Cerebellar cortex (tissue), 1 donor: ENCODE measurements at regions not wholly inside any gene's neighbourhood (a gene's known extent, or its start where the extent isn't known, plus 50 kb on each side); places are given as distances from the start of the nearest gene placed in this dataset.
A peak's percentile ranks its signal among the peaks of the same experiment; 100 is the strongest.

Source experiments
- DNase-seq: peaks from one replicate; pipeline ENCODE4 v3.0.0-alpha.2; 2015; ENCODE audit warnings: low spot score

DNA sequence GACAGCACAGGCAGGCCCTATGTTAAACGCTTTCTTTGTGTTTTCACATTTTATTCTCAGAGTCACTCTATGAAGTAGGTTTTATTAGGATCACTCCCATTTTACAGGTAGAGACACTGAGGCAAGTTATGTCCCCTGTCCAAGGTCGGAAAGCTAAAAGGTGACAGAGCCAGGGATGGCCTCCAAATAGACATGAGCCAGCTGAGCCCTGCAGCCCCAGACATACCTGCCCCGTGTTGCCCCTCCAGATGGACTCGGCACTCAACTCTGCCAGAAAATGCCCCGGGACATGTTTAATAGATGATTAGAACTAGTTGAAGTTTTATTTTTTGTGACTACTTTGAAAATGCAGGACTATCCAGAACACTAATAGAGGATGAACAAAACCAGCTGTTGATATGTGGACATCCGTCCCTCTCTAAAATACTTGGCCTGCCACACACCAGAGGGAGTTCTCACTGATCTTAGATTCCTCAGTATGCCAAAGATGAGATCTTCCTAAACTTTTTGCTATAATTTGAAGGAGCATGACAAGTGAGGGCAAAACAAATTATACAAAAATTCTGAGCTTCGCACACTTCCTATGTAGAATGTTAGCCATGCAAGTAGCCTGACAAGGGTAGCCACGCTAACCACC, 258.6 kb upstream of the ADAMTS16 start:
- DNase-seq: no peak

DNA sequence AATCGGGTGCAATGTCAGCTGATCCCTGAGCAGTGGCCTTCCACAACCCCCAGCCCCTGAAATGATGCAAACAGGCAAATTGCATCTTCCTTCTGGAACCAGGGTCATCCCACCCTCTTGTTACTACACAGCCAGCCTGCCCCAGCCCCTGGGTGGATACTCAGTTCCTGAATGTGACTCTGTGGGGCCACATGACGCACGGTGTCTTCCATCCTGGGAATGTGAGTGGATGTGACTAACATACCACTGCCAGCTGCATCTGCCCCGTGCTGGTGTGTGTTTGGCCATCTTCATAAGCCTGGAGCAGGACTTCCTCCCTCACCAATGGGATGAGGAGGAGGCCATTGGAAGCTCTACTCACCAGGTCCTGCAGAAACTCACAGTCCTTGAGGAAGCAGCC, 257.9 kb upstream of the ADAMTS16 start:
- DNase-seq: no peak

GRCh38 chr5:4883360-4883759, 256.8 kb upstream of the ADAMTS16 start:
- no peak for DNase-seq

DNA sequence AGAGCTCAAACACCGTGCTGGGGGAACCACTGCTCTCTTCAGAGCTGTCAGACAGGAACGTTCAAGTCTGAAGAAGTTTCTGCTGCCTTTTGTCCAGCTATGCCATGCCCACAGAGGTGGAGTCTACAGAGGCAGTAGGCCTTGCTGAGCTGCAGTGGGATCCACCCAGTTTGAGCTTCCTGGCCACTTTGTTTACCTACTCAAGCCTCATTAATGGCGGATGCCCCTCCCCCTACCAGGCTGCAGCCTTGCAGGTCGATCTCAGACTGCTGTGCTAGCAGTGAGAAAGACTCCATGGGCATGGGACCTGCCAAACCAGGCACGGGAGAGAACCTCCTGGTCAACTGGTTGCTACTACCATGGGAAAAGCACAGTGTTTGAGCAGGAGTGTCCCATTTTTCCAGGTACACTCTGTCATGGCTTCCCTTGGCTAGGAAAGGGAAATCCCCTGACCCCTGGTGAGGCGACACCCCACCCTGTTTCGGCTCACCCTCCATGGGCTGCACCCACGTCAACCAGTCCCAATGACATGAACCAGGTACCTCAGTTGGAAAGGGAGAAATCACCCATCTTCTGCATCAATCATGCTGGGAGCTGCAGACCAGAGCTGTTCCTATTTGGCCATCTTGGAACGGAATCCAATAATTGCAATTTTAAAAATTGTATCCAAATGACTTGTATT, 246.9 kb upstream of the ADAMTS16 start:
- DNase-seq: no peak

- DNase-seq: no peak
These were observed 243.8 kb upstream of the ADAMTS16 start for GRCh38 chr5:4896328-4896727.

- peak; percentile 69 for DNase-seq
These were observed 238.8 kb upstream of the ADAMTS16 start for GRCh38 chr5:4901305-4901811.

DNA sequence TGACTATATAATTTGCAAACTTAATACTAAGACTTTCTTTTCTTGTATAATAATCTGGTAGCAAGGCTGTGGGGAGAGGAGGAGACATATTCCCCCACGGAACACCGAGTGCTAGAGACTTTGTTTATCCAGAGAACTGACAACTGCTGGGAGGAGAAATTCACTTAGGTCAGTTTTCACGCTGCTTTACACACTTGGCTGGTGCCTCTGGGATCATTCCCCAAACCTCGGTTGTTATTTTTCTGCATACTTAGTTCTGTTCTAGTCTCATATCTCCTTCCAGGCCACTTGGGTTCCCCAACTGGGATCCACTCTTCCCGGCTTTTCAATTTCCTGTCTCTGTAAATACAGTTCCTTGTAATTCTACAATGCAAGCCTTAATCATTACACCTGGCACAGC, 238.2 kb upstream of the ADAMTS16 start:
- DNase-seq: no peak

DNA sequence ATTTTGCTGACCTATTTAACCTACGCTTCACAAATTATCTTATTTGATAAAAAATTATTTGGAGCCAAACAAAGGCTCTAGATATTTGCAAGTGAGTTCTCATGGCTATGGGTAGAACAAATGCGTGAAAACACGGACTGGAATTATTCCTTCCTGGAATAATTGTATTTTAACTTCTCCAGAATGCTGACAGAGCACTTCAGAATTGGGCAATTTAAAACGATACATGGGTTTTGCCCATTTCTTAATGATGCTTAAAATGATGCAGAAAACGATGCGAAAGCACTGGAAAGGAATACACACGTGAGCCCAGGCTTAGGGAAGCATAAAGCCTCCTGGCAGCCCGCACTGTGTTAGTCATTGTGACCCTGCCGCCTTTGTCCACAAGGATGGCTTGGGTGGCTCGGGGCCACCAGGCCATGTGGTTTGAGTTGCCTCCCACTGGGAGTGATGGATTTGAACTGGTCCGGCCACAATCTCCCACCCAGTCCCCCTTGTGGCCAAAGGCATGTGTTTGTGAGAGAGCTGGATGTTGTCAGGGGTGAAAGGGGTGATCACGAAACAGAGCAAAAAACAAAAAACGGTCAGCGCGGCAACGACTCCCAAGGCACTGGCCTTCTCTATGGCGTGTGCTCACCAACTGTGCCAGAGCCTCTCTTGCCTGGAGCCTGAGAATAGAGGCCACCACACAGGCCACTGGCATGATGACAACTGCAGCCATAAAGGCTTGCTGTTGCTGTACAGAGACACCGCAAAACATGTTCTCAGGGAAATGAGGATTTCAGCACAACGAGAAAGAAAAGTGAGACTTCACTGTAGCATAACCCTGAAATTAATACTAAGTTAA, 234.2 kb upstream of the ADAMTS16 start:
- DNase-seq: peak; percentile 92

- DNase-seq: peak; percentile 93
These were observed 233.3 kb upstream of the ADAMTS16 start for GRCh38 chr5:4906786-4907185.

GRCh38 chr5:4907571-4907970, 232.6 kb upstream of the ADAMTS16 start:
- DNase-seq: peak; percentile 67

DNA sequence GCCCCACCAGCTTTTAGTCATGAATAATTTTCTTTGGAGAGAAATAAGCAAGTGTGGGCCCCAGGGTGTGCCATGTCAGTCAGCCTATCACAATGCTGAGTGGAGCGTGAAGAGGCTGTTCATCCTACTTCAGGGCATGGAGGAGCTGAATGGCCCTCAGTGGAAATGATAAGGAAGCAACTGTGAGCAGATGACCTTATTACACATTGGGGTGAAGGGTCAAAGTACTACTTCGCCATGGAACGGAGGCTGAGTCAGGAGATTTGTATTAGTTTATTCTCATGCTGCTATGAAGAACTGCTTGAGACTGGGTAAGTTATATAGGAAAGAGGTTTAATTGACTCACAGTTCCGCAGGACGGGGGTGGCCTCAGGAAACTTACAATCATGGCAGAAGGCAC, 231.0 kb upstream of the ADAMTS16 start:
- DNase-seq: no peak

DNA sequence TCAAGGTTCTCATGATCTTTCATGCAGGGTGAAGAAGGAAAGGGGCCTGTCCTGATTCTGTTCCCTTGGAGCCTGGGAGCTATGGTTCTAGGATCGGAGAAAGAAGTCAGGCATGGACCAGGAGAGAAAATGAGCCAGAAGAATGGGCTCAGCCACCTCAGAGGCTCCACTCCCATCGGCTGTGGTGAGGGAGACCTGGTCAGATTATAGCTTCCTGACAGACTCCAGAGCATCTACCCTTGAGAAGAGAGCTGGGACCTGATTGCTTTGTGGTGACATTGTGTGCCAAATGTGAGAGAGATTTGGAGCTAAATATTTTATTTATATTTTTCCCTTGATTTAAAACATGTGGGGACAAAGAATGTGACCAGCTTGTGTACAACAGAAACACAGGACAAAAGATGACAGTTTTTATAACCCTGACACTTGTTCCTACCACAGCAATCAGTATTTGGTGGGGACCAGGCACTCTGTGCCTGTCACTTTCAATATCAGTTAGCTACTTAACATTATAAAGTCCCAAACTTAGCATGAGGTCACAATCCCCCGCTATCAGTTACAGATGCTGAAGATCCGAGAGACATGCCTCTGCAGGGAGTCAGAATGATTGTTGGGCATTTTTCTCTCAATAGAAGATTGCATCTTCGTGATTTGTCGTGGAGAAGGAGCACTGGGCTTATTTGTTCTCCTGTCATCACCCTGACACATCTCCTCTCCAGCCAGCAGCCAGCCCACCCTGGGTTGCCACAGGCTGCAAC, 228.3 kb upstream of the ADAMTS16 start:
- DNase-seq: no peak

- DNase-seq: peak; percentile 58
These were observed 218.2 kb upstream of the ADAMTS16 start for GRCh38 chr5:4921929-4922328.

DNA sequence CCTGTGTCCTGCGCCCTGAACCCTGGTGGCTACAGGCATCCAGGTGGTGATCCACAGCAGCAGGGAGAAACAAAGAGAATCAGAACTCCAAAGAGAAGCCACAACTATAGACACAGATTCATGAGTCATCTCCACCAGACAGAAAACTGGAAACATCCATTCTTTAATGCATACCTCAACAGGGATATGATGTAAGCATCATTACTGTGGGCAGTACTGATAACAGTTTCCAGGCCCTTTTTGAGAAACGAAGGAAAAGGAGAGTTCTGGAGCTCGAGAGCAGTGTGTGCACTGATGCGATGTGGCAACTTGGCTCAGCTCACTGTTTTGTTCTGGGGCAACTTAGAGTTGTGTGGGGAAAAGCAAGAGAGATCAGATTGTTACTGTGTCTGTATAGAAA, 215.6 kb upstream of the ADAMTS16 start:
- DNase-seq: no peak

DNA sequence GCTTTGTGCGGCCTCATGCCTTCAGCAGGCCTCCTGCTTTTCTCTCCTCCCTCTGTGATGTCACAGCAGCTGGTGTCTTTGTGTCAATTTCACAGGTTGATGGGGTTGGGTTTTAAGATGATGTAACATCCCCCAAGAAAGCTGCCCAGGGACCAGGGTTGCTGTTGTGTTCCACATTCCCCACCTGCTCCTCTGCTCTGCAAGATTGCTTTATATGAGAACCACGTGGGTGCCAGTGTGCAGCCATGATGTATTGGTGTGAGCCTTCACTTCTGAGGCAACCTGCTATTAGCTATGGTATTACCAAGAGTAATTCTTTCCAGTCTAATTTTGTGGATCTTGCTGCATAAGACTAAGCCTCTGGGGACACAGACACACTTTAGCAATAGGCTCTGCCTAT, 213.0 kb upstream of the ADAMTS16 start:
- no peak for DNase-seq

DNA sequence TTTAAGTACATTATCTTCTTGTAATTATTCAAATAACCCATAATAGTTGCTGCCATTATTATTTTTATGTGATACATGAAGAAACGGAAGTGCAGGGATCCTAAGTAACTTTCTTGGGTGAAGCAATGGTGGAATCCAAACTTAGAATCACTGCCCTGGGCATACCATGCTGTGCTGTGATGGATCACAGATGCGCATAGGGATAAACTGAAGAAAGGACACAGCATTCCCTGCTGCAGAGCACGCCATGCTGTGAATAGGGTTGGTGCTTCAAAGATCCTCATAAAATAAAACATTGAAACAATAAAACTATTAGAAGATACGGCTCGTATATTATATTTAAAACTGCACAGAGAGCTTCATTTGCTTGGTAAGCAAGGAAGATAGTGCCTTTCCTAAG, 211.7 kb upstream of the ADAMTS16 start:
- no peak for DNase-seq

- no peak for DNase-seq
These were observed 211.0 kb upstream of the ADAMTS16 start for GRCh38 chr5:4929092-4929655.

DNA sequence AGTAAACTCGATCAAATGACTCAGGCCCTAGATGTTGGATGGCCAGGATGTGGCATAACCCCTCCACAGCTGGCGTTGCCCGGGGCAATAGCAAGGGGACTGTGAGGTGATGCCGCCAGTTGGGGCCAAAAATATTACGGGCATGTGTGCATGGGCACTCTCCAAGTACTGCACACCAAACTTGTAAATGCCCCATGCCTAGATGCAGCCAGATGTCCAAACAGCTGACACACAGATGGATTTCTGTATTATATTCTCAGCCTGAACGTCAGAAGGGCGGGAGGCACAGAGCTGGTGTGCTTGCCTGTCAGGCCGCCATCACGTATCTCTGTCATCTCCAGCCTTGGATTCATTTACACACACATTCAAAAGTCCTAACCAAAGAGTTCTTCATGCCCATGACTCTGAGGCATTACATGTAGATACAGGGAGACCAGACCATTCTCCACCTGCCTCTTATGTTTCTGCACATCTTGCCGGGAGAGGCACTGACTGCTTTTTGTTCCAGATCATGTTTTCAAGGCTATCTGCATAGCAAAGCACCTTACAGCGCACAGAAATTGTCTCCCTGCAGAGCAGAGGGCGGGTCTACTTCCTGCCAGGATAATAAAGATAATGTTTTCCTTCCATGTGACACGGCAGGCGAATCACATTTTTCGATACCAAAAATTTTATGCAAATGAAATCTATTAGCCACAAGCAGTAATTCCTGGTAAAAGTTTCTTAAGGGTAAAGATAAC, 200.9 kb upstream of the ADAMTS16 start:
- no peak for DNase-seq

- no peak for DNase-seq
These were observed 199.0 kb upstream of the ADAMTS16 start for GRCh38 chr5:4941161-4941560.

DNA sequence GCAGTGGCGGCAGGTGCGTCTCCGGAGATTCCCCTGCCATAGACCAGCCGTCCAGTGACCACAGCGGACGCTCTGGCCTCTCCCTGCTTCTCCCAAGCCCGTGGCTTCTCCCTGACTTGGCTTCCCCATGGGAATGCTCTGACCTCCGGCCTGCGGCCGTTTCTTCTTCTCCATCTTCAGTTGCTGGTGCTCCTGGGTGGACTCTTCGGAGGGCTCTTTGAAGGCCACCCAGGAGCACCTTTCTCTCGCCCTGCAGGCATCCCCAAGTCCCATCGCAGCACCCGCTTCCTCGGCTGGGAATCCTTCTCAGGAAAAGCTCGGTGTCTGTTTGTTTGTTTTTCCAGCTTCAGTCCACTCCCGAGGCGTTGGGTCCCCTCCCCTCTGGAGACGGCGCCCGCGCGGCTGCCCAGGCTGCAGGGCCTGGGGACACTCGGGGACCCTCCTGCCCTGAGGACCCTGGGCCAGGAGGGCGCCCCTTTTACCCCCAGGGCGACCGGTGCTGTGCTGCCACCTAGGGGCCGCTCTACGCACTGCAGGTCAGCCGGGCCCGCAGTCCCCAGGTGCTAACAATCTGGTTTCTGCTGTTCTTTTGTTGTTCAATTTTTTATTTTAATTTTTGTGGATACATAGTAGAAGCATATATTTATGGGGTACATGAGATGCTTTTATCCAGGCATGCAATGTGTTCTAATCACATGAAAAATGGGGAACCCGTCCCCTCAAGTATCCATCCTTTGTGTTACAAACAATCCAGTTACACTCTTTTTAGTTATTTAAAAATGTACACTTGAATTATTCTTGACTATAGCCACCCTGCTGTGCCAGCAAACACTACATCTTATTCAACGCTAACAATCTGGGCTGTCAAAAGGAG, 197.9 kb upstream of the ADAMTS16 start:
- DNase-seq: peak; percentile 31
